Astrocyte of the cerebellum (primary cell): ENCODE measurements at regions not wholly inside any gene's neighbourhood (a gene's known extent, or its start where the extent isn't known, plus 50 kb on each side); places are given as distances from the start of the nearest gene placed in this dataset.

ENCODE experiments used
- DNase-seq: peaks from one replicate; pipeline ENCODE4 v3.0.0-alpha.2; 2011; ENCODE audit warnings: low read depth
- H3K4me3 ChIP-seq: 2 replicates; pipeline ENCODE4 v1.5.1; 2011; ENCODE audit warnings: mild to moderate bottlenecking, low read depth, low read length, moderate library complexity
- in situ Hi-C: cut with HindIII; loops from 2 replicates; pipeline ENCODE4 v1.10.0; 2017; ENCODE audit warnings: low sequenced_read_pairs
- TF ChIP-seq, protein P1 (sequence below): IDR thresholded peaks from 2 replicates; pipeline ENCODE4 v1.5.1; 2012; ENCODE audit warnings: low read length, low read depth, moderate library complexity, mild to moderate bottlenecking; ENCODE audit errors: missing control alignments

DNA sequence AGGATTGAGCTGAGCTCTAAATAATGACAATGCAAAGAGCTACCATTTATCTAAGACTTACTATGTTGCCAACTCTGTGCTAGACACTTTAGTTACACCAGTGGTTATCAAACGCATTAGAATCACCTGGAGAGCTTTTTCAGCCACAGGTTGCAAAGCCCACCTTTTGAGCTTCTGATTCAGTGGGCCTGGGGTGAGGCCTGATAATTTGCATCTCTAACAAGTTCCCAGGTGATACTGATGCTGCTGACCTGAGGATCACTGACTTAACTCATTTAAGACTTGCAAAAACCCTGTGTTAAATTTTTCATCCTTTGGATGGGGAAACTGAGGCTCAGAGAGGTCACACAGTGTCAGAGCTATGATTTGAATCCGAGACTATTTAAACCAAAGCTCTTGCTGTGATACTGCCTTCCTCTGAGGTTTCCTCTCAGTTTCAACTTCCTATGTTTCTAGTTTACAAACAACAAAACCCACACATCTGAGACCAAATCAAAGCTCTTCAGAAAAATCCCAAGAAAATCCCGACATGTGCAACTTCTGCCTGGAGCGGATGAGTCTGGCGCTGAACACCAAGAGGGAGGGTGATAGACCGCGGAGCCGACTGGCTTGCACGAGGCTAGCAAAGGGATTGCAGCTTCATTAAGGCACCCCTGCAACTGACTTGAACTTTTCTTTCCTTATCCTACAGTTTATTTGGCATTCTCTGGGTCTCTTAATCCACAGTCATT, 124.9 kb downstream of the CYP26A1 start:
- TF ChIP-seq, protein P1, sequence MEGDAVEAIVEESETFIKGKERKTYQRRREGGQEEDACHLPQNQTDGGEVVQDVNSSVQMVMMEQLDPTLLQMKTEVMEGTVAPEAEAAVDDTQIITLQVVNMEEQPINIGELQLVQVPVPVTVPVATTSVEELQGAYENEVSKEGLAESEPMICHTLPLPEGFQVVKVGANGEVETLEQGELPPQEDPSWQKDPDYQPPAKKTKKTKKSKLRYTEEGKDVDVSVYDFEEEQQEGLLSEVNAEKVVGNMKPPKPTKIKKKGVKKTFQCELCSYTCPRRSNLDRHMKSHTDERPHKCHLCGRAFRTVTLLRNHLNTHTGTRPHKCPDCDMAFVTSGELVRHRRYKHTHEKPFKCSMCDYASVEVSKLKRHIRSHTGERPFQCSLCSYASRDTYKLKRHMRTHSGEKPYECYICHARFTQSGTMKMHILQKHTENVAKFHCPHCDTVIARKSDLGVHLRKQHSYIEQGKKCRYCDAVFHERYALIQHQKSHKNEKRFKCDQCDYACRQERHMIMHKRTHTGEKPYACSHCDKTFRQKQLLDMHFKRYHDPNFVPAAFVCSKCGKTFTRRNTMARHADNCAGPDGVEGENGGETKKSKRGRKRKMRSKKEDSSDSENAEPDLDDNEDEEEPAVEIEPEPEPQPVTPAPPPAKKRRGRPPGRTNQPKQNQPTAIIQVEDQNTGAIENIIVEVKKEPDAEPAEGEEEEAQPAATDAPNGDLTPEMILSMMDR, result no peak
- H3K4me3 ChIP-seq, result peak overlapping the region; percentile 24
- in situ Hi-C loops, result no loop called here
- DNase-seq, result no peak

DNA sequence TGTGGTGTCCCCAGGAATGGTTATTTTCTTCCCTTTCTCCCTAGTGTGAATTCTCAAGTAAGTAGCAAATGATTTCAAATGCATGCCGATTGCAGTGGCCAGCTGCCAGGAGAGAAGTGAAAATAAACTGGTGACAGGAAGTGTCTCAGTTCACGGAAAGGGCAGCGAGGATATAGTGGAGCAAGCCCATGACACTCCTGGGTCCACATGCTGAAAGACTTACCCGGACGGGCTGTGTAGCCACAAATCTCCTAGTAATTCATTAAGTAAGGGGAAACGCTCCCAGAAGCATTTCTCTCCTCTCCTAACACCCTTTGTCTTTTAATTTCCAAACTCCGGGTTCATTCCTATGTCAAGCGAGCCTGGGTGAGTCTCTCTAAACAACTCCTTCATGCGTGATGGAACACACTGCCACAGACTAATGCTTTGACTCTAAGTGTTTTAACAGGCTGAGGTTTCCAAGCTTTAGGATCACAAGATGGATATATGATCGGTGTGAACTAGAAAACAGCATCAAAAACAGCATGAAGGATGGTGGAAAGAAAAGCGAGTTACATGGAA, 125.6 kb downstream of the CYP26A1 start:
- DNase-seq, result peak; percentile 57
- H3K4me3 ChIP-seq, result peak overlapping the region; percentile 24
- TF ChIP-seq, protein P1, result no peak

DNA sequence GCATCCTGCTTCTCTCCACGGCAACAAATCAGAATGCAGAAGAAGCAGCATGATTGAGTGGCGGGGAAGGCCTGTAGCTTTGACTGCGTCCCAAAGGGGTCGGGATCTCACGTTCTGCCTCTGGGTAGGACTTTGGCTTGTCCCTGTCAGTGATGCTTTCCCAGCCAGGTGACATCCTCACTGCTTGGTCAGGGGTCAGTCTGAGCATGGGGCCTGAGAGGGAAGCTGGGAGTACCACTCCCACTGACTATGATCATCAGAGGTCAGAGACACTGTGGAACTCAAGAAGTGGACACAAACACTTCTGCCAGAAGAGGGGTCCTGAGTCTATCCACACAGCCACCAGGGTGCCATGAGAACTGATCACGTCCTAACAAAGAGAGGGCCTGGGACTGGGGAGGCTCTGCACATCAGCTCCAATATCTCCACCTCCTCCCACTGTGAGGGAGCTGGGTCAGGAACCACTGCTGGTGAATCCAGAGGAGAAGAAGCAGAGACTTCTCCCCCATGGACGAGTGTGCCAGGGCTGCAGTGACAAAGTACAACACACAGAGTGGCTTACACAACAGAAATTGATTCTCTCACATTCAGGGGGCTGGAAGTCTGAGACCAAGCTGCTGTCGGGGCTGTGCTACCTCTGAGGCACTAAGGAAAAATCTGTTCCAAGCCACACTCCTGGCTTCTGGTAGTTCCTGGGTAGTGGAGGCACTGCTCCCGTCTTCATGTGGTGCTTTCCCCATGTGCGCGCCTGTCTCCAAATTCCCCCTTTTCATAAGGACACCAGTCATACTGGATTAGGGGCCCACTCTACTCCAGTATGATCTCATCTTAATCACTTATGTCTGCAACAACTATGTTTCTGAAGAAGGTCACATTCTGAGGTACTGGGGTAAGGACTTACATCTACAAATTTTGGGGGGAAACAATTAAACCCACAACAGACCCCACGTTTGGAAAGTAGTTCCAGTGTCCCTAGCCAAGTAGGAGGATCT, 131.1 kb downstream of the CYP26A1 start:
- TF ChIP-seq, protein P1, result no peak
- DNase-seq, result no peak
- H3K4me3 ChIP-seq, result no peak overlapping the region
- in situ Hi-C loops, result no loop called here

More for the DNA sequence above, 125.6 kb downstream of the CYP26A1 start:
- in situ Hi-C loops, result no loop called here

DNA sequence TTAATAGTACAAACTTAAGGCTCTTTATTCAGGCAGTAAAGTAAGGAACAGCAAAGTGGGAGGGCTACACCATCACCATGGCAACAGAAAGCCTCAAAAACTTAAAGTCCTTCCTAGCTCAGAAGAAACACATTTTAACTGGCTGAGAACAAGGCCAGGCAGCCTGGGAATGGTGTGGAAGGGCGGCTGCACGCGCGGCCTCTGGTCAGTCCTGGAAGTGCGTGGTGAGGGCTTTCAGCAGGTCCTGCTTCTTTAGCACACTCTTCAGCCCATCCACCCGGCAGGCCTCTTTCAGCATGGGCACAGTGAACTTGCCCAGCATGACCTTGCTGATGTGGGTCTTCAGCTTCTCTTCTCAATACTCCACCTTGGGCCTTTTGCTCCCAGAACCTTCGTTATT, 133.0 kb downstream of the CYP26A1 start:
- no peak overlapping the region for H3K4me3 ChIP-seq
- TF ChIP-seq, protein P1, result no peak
- DNase-seq, result no peak
- in situ Hi-C loops, result no loop called here

DNA sequence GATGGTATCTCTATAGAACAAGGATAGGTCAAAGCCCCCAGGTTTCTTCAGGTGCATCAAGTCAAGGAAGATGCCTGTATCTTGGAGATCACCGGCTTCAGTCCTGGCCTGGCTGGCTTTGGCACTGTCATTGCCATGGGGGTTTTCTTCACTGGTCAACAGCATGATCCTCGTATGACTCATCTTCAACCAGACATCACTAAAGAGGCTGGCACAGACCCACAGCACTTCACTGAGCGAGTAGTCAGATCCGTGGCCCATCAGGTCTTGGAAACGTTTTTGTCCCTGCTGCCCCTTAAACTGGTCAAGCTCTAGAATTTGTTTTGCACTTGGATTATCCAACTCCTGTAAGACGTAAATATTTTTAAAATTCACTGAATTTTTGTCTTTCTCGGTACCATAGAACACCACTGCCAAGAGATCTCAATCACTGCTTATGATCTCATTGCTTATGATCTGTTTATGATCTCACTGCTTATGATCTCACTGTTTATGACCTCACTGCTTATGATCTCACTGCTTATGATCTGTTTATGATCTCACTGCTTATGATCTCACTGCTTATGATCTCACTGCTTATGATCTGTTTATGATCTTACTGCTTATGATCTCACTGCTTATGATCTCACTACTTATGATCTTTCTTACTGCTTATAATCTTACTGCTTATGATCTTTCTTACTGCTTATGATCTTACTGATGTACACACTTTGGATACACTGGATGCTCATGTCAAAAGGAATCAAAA, 135.2 kb downstream of the CYP26A1 start:
- TF ChIP-seq, protein P1, result no peak
- H3K4me3 ChIP-seq, result no peak overlapping the region
- in situ Hi-C loops, result no loop called here
- DNase-seq, result no peak

DNA sequence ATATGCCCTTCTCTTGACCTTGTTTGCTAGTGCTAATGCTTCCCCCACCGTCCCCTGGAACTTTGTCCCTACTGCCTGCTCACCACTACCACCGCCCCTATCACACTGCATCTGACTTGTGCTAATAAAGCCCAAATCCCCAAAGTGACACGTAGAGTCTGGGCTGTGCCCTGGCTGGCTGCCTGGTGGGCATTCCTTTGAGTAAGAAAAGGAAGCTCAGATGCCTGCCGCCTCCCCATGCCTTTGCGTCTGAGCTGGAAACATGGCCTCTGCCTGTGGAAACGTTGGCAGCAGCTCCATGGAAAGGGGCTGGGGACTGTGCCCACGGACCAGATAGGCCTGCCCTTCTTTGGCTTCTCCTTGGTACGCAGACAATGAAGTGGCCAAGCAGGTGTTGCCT, 138.3 kb downstream of the CYP26A1 start:
- no peak for DNase-seq
- no peak overlapping the region for H3K4me3 ChIP-seq
- in situ Hi-C loops, result no loop called here
- TF ChIP-seq, protein P1, result no peak
